K562 (cell line): ENCODE measurements at regions not wholly inside any gene's neighbourhood (a gene's known extent, or its start where the extent isn't known, plus 50 kb on each side); places are given as distances from the start of the nearest gene placed in this dataset.

Experiments
- ATAC-seq: fragments of 200-7000 bp; cut with Tn5 transposase; 3 replicates; pipeline ENCODE4 v1.9.1; 2020; ENCODE audit warnings: moderate library complexity
- BruUV-seq: library from RNA; stranded (reverse); fragments of 400-500 nt; replicated peaks from 2 replicates; lab custom pipeline; 2021; lab: Mats Ljungman, UMichigan
- CTCF ChIA-PET: fragments of 300-600 bp; formaldehyde crosslinking; extraction: SDS; loops from one replicate; lab custom pipeline; 2021; ENCODE audit warnings: low intra/inter-chr PET ratio; lab: Yijun Ruan, JAX
- POLR2A ChIA-PET: fragments of 300-600, 350-650 bp; sonication (Branson Sonifier 250); formaldehyde crosslinking; extraction: SDS; loops from one replicate; lab custom pipeline; 2021; ENCODE audit warnings: antibody characterized with exemption, inconsistent platforms; lab: Yijun Ruan, JAX
- DNase-seq, 4 experiments: peaks; one replicate each; pipeline versions ENCODE4 v3.0.0 to v3.0.0-alpha.2; 2011 to 2018; ENCODE audit warnings: low spot score in 3 of 4, mixed read lengths in 3 of 4; ENCODE audit errors: extremely low read depth in 1 of 4
- FAIRE-seq: peaks from 2 replicates; lab custom pipeline; 2011; peaks lifted over from hg19 to GRCh38; lab: Jason Lieb, UNC
- H2AFZ ChIP-seq: 2 replicates; pipeline ENCODE4 v1.6.0; 2011; ENCODE audit warnings: low read depth, low read length, control low read depth, inconsistent platforms
- H3K27ac ChIP-seq: fragments of 200-600 bp; 3 replicates; pipeline ENCODE4 v1.8.0; 2011; ENCODE audit warnings: low read depth, mild to moderate bottlenecking, control low read depth, inconsistent platforms, low read length, moderate library complexity, mixed read lengths; ENCODE audit errors: extremely low read depth
- H3K27me3 ChIP-seq, 2 experiments: fragments of 300-600 bp in 1 of 2; 2 replicates in 1 of 2; 3 replicates in 1 of 2; pipeline versions ENCODE4 v1.6.0 to v1.8.0; 2011; ENCODE audit warnings: inconsistent platforms in 2 of 2, low read length in 2 of 2, mild to moderate bottlenecking in 1 of 2, mixed read lengths in 1 of 2, moderate library complexity in 1 of 2; ENCODE audit not compliant: control insufficient read depth in 2 of 2, insufficient read depth in 2 of 2
- H3K36me3 ChIP-seq: fragments of 300-600 bp; 3 replicates; pipeline ENCODE4 v1.8.0; 2011; ENCODE audit warnings: mild to moderate bottlenecking, low read length, inconsistent platforms; ENCODE audit not compliant: control insufficient read depth, insufficient read depth
- H3K4me1 ChIP-seq, 2 experiments: fragments of 200-600 bp in 1 of 2; replicated peaks in 1 of 2; 2 replicates in 1 of 2; 3 replicates in 1 of 2; pipeline versions ENCODE4 v1.5.1 to v1.8.0; 2011; ENCODE audit warnings: inconsistent platforms in 2 of 2, low read length in 2 of 2, mild to moderate bottlenecking in 1 of 2, mixed read lengths in 1 of 2, moderate library complexity in 1 of 2; ENCODE audit not compliant: control insufficient read depth in 2 of 2, insufficient read depth in 2 of 2
- H3K4me2 ChIP-seq: 2 replicates; pipeline ENCODE4 v1.6.1; 2011; ENCODE audit warnings: low read length, control low read depth, inconsistent platforms, mixed read lengths; ENCODE audit not compliant: insufficient read depth
- H3K4me3 ChIP-seq: fragments of 200-600 bp; sonication (generic), shearing (Covaris generic); 2 replicates; pipeline ENCODE4 v1.5.1; 2016; ENCODE audit warnings: control low read depth, inconsistent platforms
- H3K79me2 ChIP-seq: fragments of 200-600 bp; 3 replicates; pipeline ENCODE4 v1.8.0; 2011; ENCODE audit warnings: low read length, inconsistent platforms; ENCODE audit not compliant: control insufficient read depth, insufficient read depth
- H3K9ac ChIP-seq, 2 experiments: 2 replicates each; pipeline versions ENCODE4 v1.6.0 to v1.6.1; 2011; ENCODE audit warnings: low read depth in 2 of 2, low read length in 2 of 2, control low read depth in 1 of 2, inconsistent platforms in 1 of 2, mild to moderate bottlenecking in 1 of 2, mixed read lengths in 1 of 2; ENCODE audit not compliant: insufficient read depth in 1 of 2
- H3K9me1 ChIP-seq: one replicate; pipeline ENCODE4 v1.6.0; 2011; ENCODE audit warnings: inconsistent platforms, mild to moderate bottlenecking, low read length, moderate library complexity; ENCODE audit not compliant: control insufficient read depth, insufficient read depth
- H3K9me3 ChIP-seq: replicated peaks from 2 replicates; pipeline ENCODE4 v1.5.1; 2011; ENCODE audit warnings: low read depth, low read length, inconsistent platforms; ENCODE audit not compliant: control insufficient read depth, insufficient read depth
- H4K20me1 ChIP-seq: replicated peaks from 2 replicates; pipeline ENCODE4 v1.6.1; 2011; ENCODE audit warnings: low read length, inconsistent platforms, mixed read lengths; ENCODE audit not compliant: control insufficient read depth, insufficient read depth
- DIDO1 ChIP-seq: fragments of 450-650 bp; IDR thresholded peaks from 2 replicates; pipeline ENCODE4 v1.6.1; 2016; ENCODE audit warnings: low read depth, missing biosample characterization, missing genetic modification characterization
- MXI1 ChIP-seq: IDR thresholded peaks from 2 replicates; pipeline ENCODE4 v1.6.1; 2011; ENCODE audit warnings: low read depth, mild to moderate bottlenecking, improper control_type of control experiment, low read length
- SRSF9 ChIP-seq: fragments of 200-400 bp; formaldehyde crosslinking; IDR thresholded peaks from 2 replicates; pipeline ENCODE4 v1.6.1; 2017; ENCODE audit warnings: low read depth, low read length, borderline replicate concordance
- TOE1 ChIP-seq, 2 experiments: fragments of 450-650 bp in 1 of 2; sonication (generic) in 1 of 2; formaldehyde crosslinking in 1 of 2; IDR thresholded peaks; 2 replicates each; pipeline versions ENCODE4 v1.7.1 to v1.8.0; 2016 to 2022; ENCODE audit warnings: borderline replicate concordance in 2 of 2, mild to moderate bottlenecking in 2 of 2, antibody characterized with exemption in 1 of 2, inconsistent platforms in 1 of 2, low read depth in 1 of 2, missing genetic modification reagents in 1 of 2, moderate library complexity in 1 of 2
- ZNF282 ChIP-seq: sonication (generic); formaldehyde crosslinking; IDR thresholded peaks from 2 replicates; pipeline ENCODE4 v1.8.1; 2023; ENCODE audit warnings: missing genetic modification reagents
- WGBS: fragments of 100-300 bp; shearing (Covaris generic); methylation state at CpG from one replicate; pipeline ENCODE4 v1.1.6; 2016; ENCODE audit warnings: low coverage, mixed read lengths; ENCODE audit not compliant: insufficient coverage; ENCODE audit errors: missing lambda C conversion rate; 5-methylcytosine and 5-hydroxymethylcytosine counted together
- in situ Hi-C: fragments of 300-500 bp; cut with MboI; formaldehyde crosslinking; loops from 4 replicates; pipeline ENCODE4 v1.15.0; 2018; ENCODE audit warnings: inconsistent platforms, mixed read lengths
- intact Hi-C: fragments of 100-400 bp; cut with micrococcal nuclease; formaldehyde crosslinking; loops from 2 replicates; pipeline ENCODE4 v1.14.2; 2022
- TF ChIP-seq, protein P1 (sequence below): fragments of 450-650 bp; IDR thresholded peaks from 2 replicates; pipeline ENCODE4 v1.6.1; 2016; ENCODE audit warnings: low read depth
- TF ChIP-seq, protein P2 (sequence below): IDR thresholded peaks from 2 replicates; pipeline ENCODE4 v1.6.1; 2011; ENCODE audit warnings: borderline replicate concordance, low read depth, mild to moderate bottlenecking, moderate library complexity, low read length; ENCODE audit not compliant: insufficient read depth, poor library complexity, severe bottlenecking
- TF ChIP-seq, protein P3 (sequence below): fragments of 250-450 bp; sonication (Bioruptor Pico); IDR thresholded peaks from 2 replicates; pipeline ENCODE4 v1.5.0; 2022; ENCODE audit warnings: mild to moderate bottlenecking

DNA sequence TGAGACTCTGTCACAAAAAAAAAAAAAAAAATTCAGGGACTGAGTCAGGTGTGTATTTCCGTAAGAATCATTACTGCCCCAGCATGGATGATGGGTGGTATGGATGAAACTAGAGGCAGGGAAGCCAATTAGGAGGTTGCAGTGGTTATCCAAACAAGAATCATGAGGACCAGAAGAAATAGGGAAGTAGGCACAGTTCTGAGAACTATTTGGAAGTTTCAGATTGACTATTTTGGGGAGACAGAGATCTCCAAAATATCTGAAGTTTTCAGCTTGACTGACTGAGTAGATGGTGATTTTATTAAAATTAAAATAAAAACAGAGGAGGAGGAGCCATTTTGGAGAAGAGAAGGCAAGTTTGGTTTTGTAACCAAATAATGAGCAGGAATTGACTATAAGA is 119.4 kb upstream of the NRBF2 start:
- H3K9ac ChIP-seq, result no peak overlapping the region
- no peak overlapping the region for H3K4me3 ChIP-seq
- in situ Hi-C loops (no loop called here), intact Hi-C loops (no loop called here)
- no peaks in the 10 kb centered on the region for H3K27me3 ChIP-seq
- no peak overlapping the region for H3K27ac ChIP-seq
- H3K4me1 ChIP-seq, result no peaks in the 10 kb centered on the region
- CTCF ChIA-PET, result no interaction called here
- no peaks in the 10 kb centered on the region for H3K79me2 ChIP-seq
- ATAC-seq (no peak), FAIRE-seq (no peak), DNase-seq (no peak)
- no peaks in the 10 kb centered on the region for H4K20me1 ChIP-seq
- BruUV-seq, result no TSS peak
- H3K9me1 ChIP-seq, result no peaks in the 10 kb centered on the region
- H3K9me3 ChIP-seq, result no peaks in the 10 kb centered on the region
- no peak overlapping the region for H2AFZ ChIP-seq
- 0% methylated on average over 1 of the region's 1 CpG for WGBS
- H3K36me3 ChIP-seq, result no peaks in the 10 kb centered on the region
- H3K4me2 ChIP-seq, result no peak overlapping the region
- POLR2A ChIA-PET, result no interaction called here
- TF ChIP-seq SRSF9 (no peak), MXI1 (no peak), ZNF282 (CRISPR knock-in tag) (no peak), TOE1 (IDR thresholded peaks at IDR 0.05; ENCODE audit: borderline replicate concordance) (no peak), TOE1 (CRISPR knock-in tag; IDR thresholded peaks at IDR 0.05; ENCODE audit: borderline replicate concordance, low read depth) (no peak), DIDO1 (tag) (no peak)
- TF ChIP-seq, protein P1, sequence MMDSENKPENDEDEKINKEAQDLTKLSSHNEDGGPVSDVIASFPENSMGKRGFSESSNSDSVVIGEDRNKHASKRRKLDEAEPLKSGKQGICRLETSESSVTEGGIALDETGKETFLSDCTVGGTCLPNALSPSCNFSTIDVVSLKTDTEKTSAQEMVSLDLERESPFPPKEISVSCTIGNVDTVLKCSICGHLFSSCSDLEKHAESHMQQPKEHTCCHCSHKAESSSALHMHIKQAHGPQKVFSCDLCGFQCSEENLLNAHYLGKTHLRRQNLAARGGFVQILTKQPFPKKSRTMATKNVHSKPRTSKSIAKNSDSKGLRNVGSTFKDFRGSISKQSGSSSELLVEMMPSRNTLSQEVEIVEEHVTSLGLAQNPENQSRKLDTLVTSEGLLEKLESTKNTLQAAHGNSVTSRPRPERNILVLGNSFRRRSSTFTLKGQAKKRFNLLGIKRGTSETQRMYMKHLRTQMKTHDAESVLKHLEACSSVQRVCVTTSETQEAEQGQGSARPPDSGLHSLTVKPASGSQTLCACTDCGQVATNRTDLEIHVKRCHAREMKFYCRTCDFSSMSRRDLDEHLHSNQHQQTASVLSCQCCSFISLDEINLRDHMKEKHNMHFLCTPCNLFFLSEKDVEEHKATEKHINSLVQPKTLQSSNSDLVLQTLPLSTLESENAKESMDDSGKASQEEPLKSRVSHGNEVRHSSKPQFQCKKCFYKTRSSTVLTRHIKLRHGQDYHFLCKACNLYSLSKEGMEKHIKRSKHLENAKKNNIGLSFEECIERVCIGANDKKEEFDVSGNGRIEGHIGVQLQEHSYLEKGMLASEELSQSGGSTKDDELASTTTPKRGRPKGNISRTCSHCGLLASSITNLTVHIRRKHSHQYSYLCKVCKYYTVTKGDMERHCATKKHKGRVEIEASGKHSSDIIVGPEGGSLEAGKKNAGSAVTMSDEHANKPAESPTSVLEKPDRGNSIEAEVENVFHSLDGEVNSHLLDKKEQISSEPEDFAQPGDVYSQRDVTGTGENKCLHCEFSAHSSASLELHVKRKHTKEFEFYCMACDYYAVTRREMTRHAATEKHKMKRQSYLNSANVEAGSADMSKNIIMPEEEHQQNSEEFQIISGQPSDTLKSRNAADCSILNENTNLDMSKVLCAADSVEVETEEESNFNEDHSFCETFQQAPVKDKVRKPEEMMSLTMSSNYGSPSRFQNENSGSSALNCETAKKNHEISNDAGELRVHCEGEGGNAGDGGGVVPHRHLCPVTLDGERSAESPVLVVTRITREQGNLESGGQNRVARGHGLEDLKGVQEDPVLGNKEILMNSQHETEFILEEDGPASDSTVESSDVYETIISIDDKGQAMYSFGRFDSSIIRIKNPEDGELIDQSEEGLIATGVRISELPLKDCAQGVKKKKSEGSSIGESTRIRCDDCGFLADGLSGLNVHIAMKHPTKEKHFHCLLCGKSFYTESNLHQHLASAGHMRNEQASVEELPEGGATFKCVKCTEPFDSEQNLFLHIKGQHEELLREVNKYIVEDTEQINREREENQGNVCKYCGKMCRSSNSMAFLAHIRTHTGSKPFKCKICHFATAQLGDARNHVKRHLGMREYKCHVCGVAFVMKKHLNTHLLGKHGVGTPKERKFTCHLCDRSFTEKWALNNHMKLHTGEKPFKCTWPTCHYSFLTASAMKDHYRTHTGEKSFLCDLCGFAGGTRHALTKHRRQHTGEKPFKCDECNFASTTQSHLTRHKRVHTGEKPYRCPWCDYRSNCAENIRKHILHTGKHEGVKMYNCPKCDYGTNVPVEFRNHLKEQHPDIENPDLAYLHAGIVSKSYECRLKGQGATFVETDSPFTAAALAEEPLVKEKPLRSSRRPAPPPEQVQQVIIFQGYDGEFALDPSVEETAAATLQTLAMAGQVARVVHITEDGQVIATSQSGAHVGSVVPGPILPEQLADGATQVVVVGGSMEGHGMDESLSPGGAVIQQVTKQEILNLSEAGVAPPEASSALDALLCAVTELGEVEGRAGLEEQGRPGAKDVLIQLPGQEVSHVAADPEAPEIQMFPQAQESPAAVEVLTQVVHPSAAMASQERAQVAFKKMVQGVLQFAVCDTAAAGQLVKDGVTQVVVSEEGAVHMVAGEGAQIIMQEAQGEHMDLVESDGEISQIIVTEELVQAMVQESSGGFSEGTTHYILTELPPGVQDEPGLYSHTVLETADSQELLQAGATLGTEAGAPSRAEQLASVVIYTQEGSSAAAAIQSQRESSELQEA, result no peak
- TF ChIP-seq, protein P2, sequence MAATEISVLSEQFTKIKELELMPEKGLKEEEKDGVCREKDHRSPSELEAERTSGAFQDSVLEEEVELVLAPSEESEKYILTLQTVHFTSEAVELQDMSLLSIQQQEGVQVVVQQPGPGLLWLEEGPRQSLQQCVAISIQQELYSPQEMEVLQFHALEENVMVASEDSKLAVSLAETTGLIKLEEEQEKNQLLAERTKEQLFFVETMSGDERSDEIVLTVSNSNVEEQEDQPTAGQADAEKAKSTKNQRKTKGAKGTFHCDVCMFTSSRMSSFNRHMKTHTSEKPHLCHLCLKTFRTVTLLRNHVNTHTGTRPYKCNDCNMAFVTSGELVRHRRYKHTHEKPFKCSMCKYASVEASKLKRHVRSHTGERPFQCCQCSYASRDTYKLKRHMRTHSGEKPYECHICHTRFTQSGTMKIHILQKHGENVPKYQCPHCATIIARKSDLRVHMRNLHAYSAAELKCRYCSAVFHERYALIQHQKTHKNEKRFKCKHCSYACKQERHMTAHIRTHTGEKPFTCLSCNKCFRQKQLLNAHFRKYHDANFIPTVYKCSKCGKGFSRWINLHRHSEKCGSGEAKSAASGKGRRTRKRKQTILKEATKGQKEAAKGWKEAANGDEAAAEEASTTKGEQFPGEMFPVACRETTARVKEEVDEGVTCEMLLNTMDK, result no peak
- TF ChIP-seq, protein P3, sequence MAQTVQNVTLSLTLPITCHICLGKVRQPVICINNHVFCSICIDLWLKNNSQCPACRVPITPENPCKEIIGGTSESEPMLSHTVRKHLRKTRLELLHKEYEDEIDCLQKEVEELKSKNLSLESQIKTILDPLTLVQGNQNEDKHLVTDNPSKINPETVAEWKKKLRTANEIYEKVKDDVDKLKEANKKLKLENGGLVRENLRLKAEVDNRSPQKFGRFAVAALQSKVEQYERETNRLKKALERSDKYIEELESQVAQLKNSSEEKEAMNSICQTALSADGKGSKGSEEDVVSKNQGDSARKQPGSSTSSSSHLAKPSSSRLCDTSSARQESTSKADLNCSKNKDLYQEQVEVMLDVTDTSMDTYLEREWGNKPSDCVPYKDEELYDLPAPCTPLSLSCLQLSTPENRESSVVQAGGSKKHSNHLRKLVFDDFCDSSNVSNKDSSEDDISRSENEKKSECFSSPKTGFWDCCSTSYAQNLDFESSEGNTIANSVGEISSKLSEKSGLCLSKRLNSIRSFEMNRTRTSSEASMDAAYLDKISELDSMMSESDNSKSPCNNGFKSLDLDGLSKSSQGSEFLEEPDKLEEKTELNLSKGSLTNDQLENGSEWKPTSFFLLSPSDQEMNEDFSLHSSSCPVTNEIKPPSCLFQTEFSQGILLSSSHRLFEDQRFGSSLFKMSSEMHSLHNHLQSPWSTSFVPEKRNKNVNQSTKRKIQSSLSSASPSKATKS (CRISPR knock-in tag), result no peak
